SH-SY5Y (cell line): ENCODE measurements at regions not wholly inside any gene's neighbourhood (a gene's known extent, or its start where the extent isn't known, plus 50 kb on each side); places are given as distances from the start of the nearest gene placed in this dataset.

Experiments used
- GATA2 ChIP-seq: IDR thresholded peaks from 2 replicates; pipeline ENCODE4 v1.6.1; 2011; ENCODE audit warnings: mild to moderate bottlenecking, low read depth, low read length
- GATA3 ChIP-seq: IDR thresholded peaks from 2 replicates; pipeline ENCODE4 v1.6.1; 2011; ENCODE audit warnings: low read depth, mild to moderate bottlenecking, low read length, moderate library complexity

GRCh38 chr12:107607464-107608392 lies 77.9 kb upstream of the PWP1 start:
- TF ChIP-seq GATA3 (no peak), GATA2 (no peak)

GRCh38 chr12:107610021-107610859 lies 75.4 kb upstream of the PWP1 start:
- TF ChIP-seq GATA3 (no peak), GATA2 (no peak)

- TF ChIP-seq GATA3 (no peak), GATA2 (no peak)
Measured at GRCh38 chr12:107612508-107612907, 73.1 kb upstream of the PWP1 start.

GRCh38 chr12:107616941-107617340 lies 68.7 kb upstream of the PWP1 start:
- TF ChIP-seq GATA2 (no peak), GATA3 (no peak)

GRCh38 chr12:107618106-107618505 lies 67.5 kb upstream of the PWP1 start:
- TF ChIP-seq GATA2, result no peak
- TF ChIP-seq GATA3, result no peak

- TF ChIP-seq GATA3, result no peak
- TF ChIP-seq GATA2, result no peak
Measured at GRCh38 chr12:107619831-107620230, 65.8 kb upstream of the PWP1 start.

- TF ChIP-seq GATA3, result no peak
- TF ChIP-seq GATA2, result no peak
Measured at GRCh38 chr12:107622001-107622400, 63.6 kb upstream of the PWP1 start.

GRCh38 chr12:107624493-107624892 lies 61.1 kb upstream of the PWP1 start:
- TF ChIP-seq GATA3 (no peak), GATA2 (no peak)

- TF ChIP-seq GATA3 (no peak), GATA2 (no peak)
Measured at GRCh38 chr12:107631715-107632114, 53.9 kb upstream of the PWP1 start.

GRCh38 chr12:107632246-107632645 lies 53.4 kb upstream of the PWP1 start:
- TF ChIP-seq GATA2 (no peak), GATA3 (no peak)

GRCh38 chr12:107634530-107634929 lies 51.1 kb upstream of the PWP1 start:
- TF ChIP-seq GATA2 (no peak), GATA3 (no peak)

- no peak for TF ChIP-seq GATA2
- no peak for TF ChIP-seq GATA3
Measured at GRCh38 chr12:107635139-107635538, 50.5 kb upstream of the PWP1 start.
